Keratinocyte (primary cell): ENCODE measurements at regions not wholly inside any gene's neighbourhood (a gene's known extent, or its start where the extent isn't known, plus 50 kb on each side); places are given as distances from the start of the nearest gene placed in this dataset.

ENCODE experiments used
- CTCF ChIP-seq, 3 experiments: IDR thresholded peaks in 1 of 3; conservative IDR thresholded peaks in 1 of 3; optimal IDR thresholded peaks in 1 of 3; 2 replicates in 2 of 3; 3 replicates in 1 of 3; pipeline versions ENCODE3 to v1.5.1; 2011; ENCODE audit warnings: low read length in 3 of 3, mild to moderate bottlenecking in 3 of 3, moderate library complexity in 2 of 3, control low read depth in 1 of 3, inconsistent platforms in 1 of 3; ENCODE audit not compliant: insufficient read depth in 2 of 3; ENCODE audit errors: extremely low read depth in 1 of 3
- EZH2 ChIP-seq: IDR thresholded peaks from one replicate; pipeline ENCODE4 v1.6.1; 2012; ENCODE audit warnings: inconsistent platforms, mild to moderate bottlenecking, low read length, moderate library complexity

- TF ChIP-seq CTCF (optimal IDR thresholded peaks at IDR 0.05 in 1 of 3, IDR thresholded peaks at IDR 0.05 in 1 of 3, conservative IDR thresholded peaks at IDR 0.05 in 1 of 3; ENCODE audit: extremely low read depth in 1 of 3, insufficient read depth in 2 of 3, low read length in 3 of 3) (no peak), EZH2 (no peak)
These were observed 117.3 kb upstream of the LGSN start for GRCh38 chr6:63437058-63437457.
